ENCODE measurements at regions not wholly inside any gene's neighbourhood (a gene's known extent, or its start where the extent isn't known, plus 50 kb on each side); places are given as distances from the start of the nearest gene placed in this dataset. TPM values are rescaled to one million over a fixed set of nuclear protein-coding genes. Genes with fewer than 3 reads are reported as not detected.

DNA sequence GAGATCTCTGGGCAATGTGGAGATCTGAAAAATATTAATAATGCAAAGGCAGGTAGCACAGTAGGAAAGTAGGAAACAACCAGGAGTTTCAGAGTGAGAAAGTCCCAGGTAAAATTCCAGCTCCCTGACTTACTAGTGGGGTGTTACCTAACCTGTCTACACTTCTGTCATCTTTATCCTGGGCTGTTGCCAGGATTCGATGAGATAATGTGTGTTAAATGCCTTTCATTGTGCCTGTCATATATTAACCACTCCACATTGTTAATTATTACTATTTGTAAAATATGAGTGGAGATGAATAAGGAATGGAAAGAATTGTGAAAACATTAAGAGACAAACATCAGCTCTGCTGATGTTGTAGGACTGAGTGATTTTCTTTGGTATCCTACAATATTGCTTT is 50.0 kb upstream of the FRMD4A start:
- ChIA-PET POLR2A (no interaction called here), CTCF (no interaction called here)
- Mint-ChIP-seq H3K9me3 (no peaks in the 10 kb centered on the region), H3K27ac (no peak overlapping the region), H3K4me3 (no peak overlapping the region), H3K4me1 (peaks cover 27% of the 10 kb centered on the region), H3K36me3 (no peaks in the 10 kb centered on the region), H3K27me3 (ENCODE audit: low read depth) (no peaks in the 10 kb centered on the region)
- TF ChIP-seq SMAD3 (CRISPR knock-in tag; IDR thresholded peaks at IDR 0.05; ENCODE audit: borderline replicate concordance) (no peak), OVOL2 (CRISPR knock-in tag; IDR thresholded peaks at IDR 0.05; ENCODE audit: borderline replicate concordance) (no peak), SOX15 (CRISPR knock-in tag; IDR thresholded peaks at IDR 0.05) (no peak), GABPB1 (CRISPR knock-in tag; IDR thresholded peaks at IDR 0.05) (no peak), ZNF138 (CRISPR knock-in tag; conservative IDR thresholded peaks at IDR 0.05) (no peak), ZNF263 (CRISPR knock-in tag; IDR thresholded peaks at IDR 0.05; ENCODE audit: low read depth) (no peak), TEAD1 (CRISPR knock-in tag; IDR thresholded peaks at IDR 0.05) (no peak), JAZF1 (CRISPR knock-in tag; IDR thresholded peaks at IDR 0.05) (no peak), ZBTB21 (CRISPR knock-in tag; IDR thresholded peaks at IDR 0.05; ENCODE audit: borderline replicate concordance) (no peak), NFATC4 (CRISPR knock-in tag; IDR thresholded peaks at IDR 0.05) (no peak), NFYB (CRISPR knock-in tag; conservative IDR thresholded peaks at IDR 0.05; ENCODE audit: low read depth) (no peak), RORB (CRISPR knock-in tag; IDR thresholded peaks at IDR 0.05) (no peak)
- TF ChIP-seq, protein P1, sequence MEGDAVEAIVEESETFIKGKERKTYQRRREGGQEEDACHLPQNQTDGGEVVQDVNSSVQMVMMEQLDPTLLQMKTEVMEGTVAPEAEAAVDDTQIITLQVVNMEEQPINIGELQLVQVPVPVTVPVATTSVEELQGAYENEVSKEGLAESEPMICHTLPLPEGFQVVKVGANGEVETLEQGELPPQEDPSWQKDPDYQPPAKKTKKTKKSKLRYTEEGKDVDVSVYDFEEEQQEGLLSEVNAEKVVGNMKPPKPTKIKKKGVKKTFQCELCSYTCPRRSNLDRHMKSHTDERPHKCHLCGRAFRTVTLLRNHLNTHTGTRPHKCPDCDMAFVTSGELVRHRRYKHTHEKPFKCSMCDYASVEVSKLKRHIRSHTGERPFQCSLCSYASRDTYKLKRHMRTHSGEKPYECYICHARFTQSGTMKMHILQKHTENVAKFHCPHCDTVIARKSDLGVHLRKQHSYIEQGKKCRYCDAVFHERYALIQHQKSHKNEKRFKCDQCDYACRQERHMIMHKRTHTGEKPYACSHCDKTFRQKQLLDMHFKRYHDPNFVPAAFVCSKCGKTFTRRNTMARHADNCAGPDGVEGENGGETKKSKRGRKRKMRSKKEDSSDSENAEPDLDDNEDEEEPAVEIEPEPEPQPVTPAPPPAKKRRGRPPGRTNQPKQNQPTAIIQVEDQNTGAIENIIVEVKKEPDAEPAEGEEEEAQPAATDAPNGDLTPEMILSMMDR (IDR thresholded peaks at IDR 0.05) = no peak
- TF ChIP-seq, protein P2, sequence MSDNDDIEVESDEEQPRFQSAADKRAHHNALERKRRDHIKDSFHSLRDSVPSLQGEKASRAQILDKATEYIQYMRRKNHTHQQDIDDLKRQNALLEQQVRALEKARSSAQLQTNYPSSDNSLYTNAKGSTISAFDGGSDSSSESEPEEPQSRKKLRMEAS (CRISPR knock-in tag; IDR thresholded peaks at IDR 0.05) = no peak
- ATAC-seq (no peak), DNase-seq (ENCODE audit: low spot score) (no peak)

Small RNA genes lying in the stretch of these regions (microRNA-seq; reads per million reads assigned to microRNA genes)
- gene MIR1265 (ENCODE audit: borderline number of aligned reads) (not detected), gene MIR4293 (ENCODE audit: borderline number of aligned reads) (not detected)

All from WTC11 (cell line).